BLaER1 (cell line): ENCODE measurements at regions not wholly inside any gene's neighbourhood (a gene's known extent, or its start where the extent isn't known, plus 50 kb on each side); places are given as distances from the start of the nearest gene placed in this dataset.
A peak's percentile ranks its signal among the peaks of the same experiment; 100 is the strongest.
"Not testable (repeated sequence)": the region's sequence is repeated elsewhere in the genome, so short reads cannot be mapped to it uniquely, and the experiment has no call there.

Experiments used
- H3K27ac ChIP-seq: shearing (Covaris generic); formaldehyde crosslinking; 2 replicates; pipeline ENCODE4 v1.8.1; 2022
- H3K27me3 ChIP-seq: shearing (Covaris generic); formaldehyde crosslinking; 2 replicates; pipeline ENCODE4 v1.8.1; 2022
- H3K36me3 ChIP-seq: shearing (Covaris generic); formaldehyde crosslinking; 2 replicates; pipeline ENCODE4 v1.8.1; 2022
- H3K4me1 ChIP-seq: shearing (Covaris generic); formaldehyde crosslinking; 2 replicates; pipeline ENCODE4 v1.8.1; 2022
- H3K4me2 ChIP-seq: shearing (Covaris generic); formaldehyde crosslinking; 2 replicates; pipeline ENCODE4 v1.8.1; 2022
- H3K4me3 ChIP-seq: shearing (Covaris generic); formaldehyde crosslinking; 2 replicates; pipeline ENCODE4 v1.8.1; 2022
- H3K9ac ChIP-seq: shearing (Covaris generic); formaldehyde crosslinking; 2 replicates; pipeline ENCODE4 v1.8.1; 2022
- H3K9me3 ChIP-seq: shearing (Covaris generic); formaldehyde crosslinking; 2 replicates; pipeline ENCODE4 v1.8.1; 2022
- H4K20me1 ChIP-seq: shearing (Covaris generic); formaldehyde crosslinking; 2 replicates; pipeline ENCODE4 v1.8.1; 2022
- Cebpa-rat ChIP-seq: shearing (Covaris generic); IDR thresholded peaks from 2 replicates; pipeline ENCODE4 v1.8.1; 2022

GRCh38 chr4:23106516-23106915 is 413.8 kb downstream of the GBA3 start:
- Histone ChIP-seq H3K4me2 (no peak overlapping the region), H3K36me3 (no peaks in the 10 kb centered on the region), H3K4me1 (no peaks in the 10 kb centered on the region), H3K27me3 (no peaks in the 10 kb centered on the region), H3K9me3 (no peaks in the 10 kb centered on the region), H3K9ac (no peak overlapping the region), H3K4me3 (no peak overlapping the region), H4K20me1 (no peaks in the 10 kb centered on the region), H3K27ac (no peak overlapping the region)
- TF ChIP-seq Cebpa-rat = no peak

GRCh38 chr4:23105759-23106370 is 413.1 kb downstream of the GBA3 start:
- H4K20me1 ChIP-seq = no peaks in the 10 kb centered on the region
- no peak overlapping the region for H3K27ac ChIP-seq
- H3K36me3 ChIP-seq = no peaks in the 10 kb centered on the region
- no peak overlapping the region for H3K4me3 ChIP-seq
- H3K4me1 ChIP-seq = no peaks in the 10 kb centered on the region
- H3K9me3 ChIP-seq = no peaks in the 10 kb centered on the region
- no peak overlapping the region for H3K9ac ChIP-seq
- no peak for TF ChIP-seq Cebpa-rat
- no peaks in the 10 kb centered on the region for H3K27me3 ChIP-seq
- H3K4me2 ChIP-seq = no peak overlapping the region

GRCh38 chr4:23097251-23097650 is 404.5 kb downstream of the GBA3 start:
- no peak overlapping the region for H3K4me2 ChIP-seq
- no peaks in the 10 kb centered on the region for H4K20me1 ChIP-seq
- H3K27ac ChIP-seq = no peak overlapping the region
- H3K36me3 ChIP-seq = no peaks in the 10 kb centered on the region
- no peak for TF ChIP-seq Cebpa-rat
- no peak overlapping the region for H3K9ac ChIP-seq
- H3K4me1 ChIP-seq = peaks cover 2% of the 10 kb centered on the region
- no peaks in the 10 kb centered on the region for H3K27me3 ChIP-seq
- H3K9me3 ChIP-seq = peaks cover 20% of the 10 kb centered on the region
- H3K4me3 ChIP-seq = no peak overlapping the region

- no peak overlapping the region for H3K9ac ChIP-seq
- H3K9me3 ChIP-seq = peaks cover 20% of the 10 kb centered on the region
- no peaks in the 10 kb centered on the region for H3K27me3 ChIP-seq
- H4K20me1 ChIP-seq = no peaks in the 10 kb centered on the region
- no peak for TF ChIP-seq Cebpa-rat
- peaks cover 17% of the 10 kb centered on the region for H3K4me1 ChIP-seq
- no peak overlapping the region for H3K4me3 ChIP-seq
- H3K36me3 ChIP-seq = no peaks in the 10 kb centered on the region
- peak overlapping the region; percentile 55 for H3K4me2 ChIP-seq
- H3K27ac ChIP-seq = peak overlapping the region; percentile 43
These were observed 399.0 kb downstream of the GBA3 start for GRCh38 chr4:23091711-23092110.

GRCh38 chr4:23085249-23085568 is 392.5 kb downstream of the GBA3 start:
- Histone ChIP-seq H3K27ac (no peak overlapping the region), H3K4me1 (no peaks in the 10 kb centered on the region), H3K4me3 (no peak overlapping the region), H3K9me3 (peaks cover 16% of the 10 kb centered on the region), H4K20me1 (no peaks in the 10 kb centered on the region), H3K27me3 (0 out of 2 replicates have a peak, but pooled peaks cover 3% of the 10 kb centered on the region), H3K9ac (no peak overlapping the region), H3K4me2 (no peak overlapping the region), H3K36me3 (no peaks in the 10 kb centered on the region)
- TF ChIP-seq Cebpa-rat = no peak

- Histone ChIP-seq H4K20me1 (no peaks in the 10 kb centered on the region), H3K36me3 (no peaks in the 10 kb centered on the region), H3K4me1 (no peaks in the 10 kb centered on the region), H3K9ac (no peak overlapping the region), H3K4me3 (no peak overlapping the region), H3K4me2 (no peak overlapping the region), H3K27ac (no peak overlapping the region), H3K27me3 (0 out of 2 replicates have a peak, but pooled peaks cover 3% of the 10 kb centered on the region), H3K9me3 (peaks cover 21% of the 10 kb centered on the region)
- TF ChIP-seq Cebpa-rat = no peak
These were observed 392.0 kb downstream of the GBA3 start for GRCh38 chr4:23084559-23085248.

GRCh38 chr4:23083391-23083790 is 390.7 kb downstream of the GBA3 start:
- H3K4me1 ChIP-seq = no peaks in the 10 kb centered on the region
- H3K27me3 ChIP-seq = 0 out of 2 replicates have a peak, but pooled peaks cover 3% of the 10 kb centered on the region
- no peak overlapping the region for H3K4me2 ChIP-seq
- H3K27ac ChIP-seq = no peak overlapping the region
- no peaks in the 10 kb centered on the region for H3K36me3 ChIP-seq
- peaks cover 34% of the 10 kb centered on the region for H3K9me3 ChIP-seq
- TF ChIP-seq Cebpa-rat = no peak
- H3K9ac ChIP-seq = no peak overlapping the region
- H3K4me3 ChIP-seq = no peak overlapping the region
- no peaks in the 10 kb centered on the region for H4K20me1 ChIP-seq

GRCh38 chr4:23080171-23080570 is 387.4 kb downstream of the GBA3 start:
- not testable (repeated sequence) for H3K27me3 ChIP-seq, H3K4me2 ChIP-seq, H3K4me1 ChIP-seq, H3K4me3 ChIP-seq, H3K27ac ChIP-seq, H3K36me3 ChIP-seq, H4K20me1 ChIP-seq, H3K9ac ChIP-seq
- peaks cover 34% of the 10 kb centered on the region for H3K9me3 ChIP-seq

- Histone ChIP-seq H3K4me2 (no peak overlapping the region), H3K27ac (no peak overlapping the region), H3K4me1 (no peaks in the 10 kb centered on the region), H3K9me3 (no peaks in the 10 kb centered on the region), H3K36me3 (no peaks in the 10 kb centered on the region), H3K9ac (no peak overlapping the region), H4K20me1 (no peaks in the 10 kb centered on the region), H3K27me3 (no peaks in the 10 kb centered on the region), H3K4me3 (no peak overlapping the region)
- no peak for TF ChIP-seq Cebpa-rat
These were observed 378.3 kb downstream of the GBA3 start for GRCh38 chr4:23070848-23071570.

GRCh38 chr4:23068756-23069155 is 376.0 kb downstream of the GBA3 start:
- Histone ChIP-seq H3K9ac (no peak overlapping the region), H3K9me3 (no peaks in the 10 kb centered on the region), H4K20me1 (no peaks in the 10 kb centered on the region), H3K27ac (no peak overlapping the region), H3K4me1 (no peaks in the 10 kb centered on the region), H3K4me3 (no peak overlapping the region), H3K4me2 (no peak overlapping the region), H3K36me3 (no peaks in the 10 kb centered on the region), H3K27me3 (no peaks in the 10 kb centered on the region)
- TF ChIP-seq Cebpa-rat = no peak
